Choroid plexus epithelial cell (primary cell): ENCODE measurements at regions not wholly inside any gene's neighbourhood (a gene's known extent, or its start where the extent isn't known, plus 50 kb on each side); places are given as distances from the start of the nearest gene placed in this dataset.

Experiments
- DNase-seq: peaks from one replicate; pipeline ENCODE4 v3.0.0-alpha.2; 2010; ENCODE audit warnings: low read depth
- H3K4me3 ChIP-seq: 2 replicates; pipeline ENCODE4 v1.5.1; 2011; ENCODE audit warnings: low read depth, mild to moderate bottlenecking, control low read depth, low read length, moderate library complexity
- CTCF ChIP-seq: conservative IDR thresholded peaks from 2 replicates; pipeline ENCODE4 v1.5.1; 2011; ENCODE audit warnings: low read depth, mild to moderate bottlenecking, control low read depth, inconsistent platforms, low read length, moderate library complexity

GRCh38 chr14:38799671-38800070 lies 303.4 kb downstream of the SEC23A start:
- DNase-seq = no peak
- no peak overlapping the region for H3K4me3 ChIP-seq
- no peak for TF ChIP-seq CTCF

GRCh38 chr14:38794677-38795076 lies 308.4 kb downstream of the SEC23A start:
- H3K4me3 ChIP-seq = no peak overlapping the region
- no peak for TF ChIP-seq CTCF

GRCh38 chr14:38791862-38792261 lies 311.2 kb downstream of the SEC23A start:
- no peak for TF ChIP-seq CTCF
- no peak overlapping the region for H3K4me3 ChIP-seq
- DNase-seq = no peak

More at GRCh38 chr14:38794677-38795076, 308.4 kb downstream of the SEC23A start:
- DNase-seq = no peak

- TF ChIP-seq CTCF = no peak
- H3K4me3 ChIP-seq = no peak overlapping the region
- no peak for DNase-seq
Observed at GRCh38 chr14:38790916-38791315, 312.1 kb downstream of the SEC23A start.

- no peak for TF ChIP-seq CTCF
- DNase-seq = no peak
Observed at GRCh38 chr14:38789805-38790204, 313.2 kb downstream of the SEC23A start.

GRCh38 chr14:38788060-38788459 lies 315.0 kb downstream of the SEC23A start:
- DNase-seq = no peak
- H3K4me3 ChIP-seq = no peak overlapping the region
- TF ChIP-seq CTCF = no peak

More at GRCh38 chr14:38789805-38790204, 313.2 kb downstream of the SEC23A start:
- H3K4me3 ChIP-seq = no peak overlapping the region

GRCh38 chr14:38786921-38787320 lies 316.1 kb downstream of the SEC23A start:
- H3K4me3 ChIP-seq = no peak overlapping the region
- no peak for TF ChIP-seq CTCF

More at GRCh38 chr14:38786921-38787320, 316.1 kb downstream of the SEC23A start:
- no peak for DNase-seq
